Ovary (tissue), 3 donors: ENCODE measurements at regions not wholly inside any gene's neighbourhood (a gene's known extent, or its start where the extent isn't known, plus 50 kb on each side); places are given as distances from the start of the nearest gene placed in this dataset.

Experiments
- CTCF ChIP-seq, 3 donors: fragments of 450-650 bp in 2 of 3; fragments of 200-600 bp in 1 of 3; IDR thresholded peaks; one replicate each; pipeline versions ENCODE4 v1.5.1 to v1.8.0; 2016 to 2022; ENCODE audit warnings: antibody characterized with exemption in 3 of 3, mild to moderate bottlenecking in 1 of 3
- EP300 ChIP-seq: sonication (generic); formaldehyde crosslinking; IDR thresholded peaks from one replicate; pipeline ENCODE4 v1.6.1; 2017; ENCODE audit warnings: antibody characterized with exemption
- POLR2A ChIP-seq: fragments of 450-650 bp; IDR thresholded peaks from one replicate; pipeline ENCODE4 v1.6.1; 2017; ENCODE audit warnings: antibody characterized with exemption, mild to moderate bottlenecking, moderate library complexity
- donor health status: DM: no; HTN: no; CAD: no.

- TF ChIP-seq POLR2A (no peak), CTCF (IDR thresholded peaks at IDR 0.05) (no peak), EP300 (no peak)
These were observed 165.2 kb upstream of the PITRM1 start for GRCh38 chr10:3337741-3338140.
